Keratinocyte (primary cell): ENCODE measurements at regions not wholly inside any gene's neighbourhood (a gene's known extent, or its start where the extent isn't known, plus 50 kb on each side); places are given as distances from the start of the nearest gene placed in this dataset.

ENCODE experiments used
- DNase-seq: peaks from one replicate; pipeline ENCODE4 v3.0.0-alpha.2; 2011; ENCODE audit warnings: low read depth, missing footprints, low spot score
- FAIRE-seq: peaks from 2 replicates; lab custom pipeline; 2011; peaks lifted over from hg19 to GRCh38; lab: Jason Lieb, UNC
- H2AFZ ChIP-seq: 2 replicates; pipeline ENCODE4 v1.6.0; 2012; ENCODE audit warnings: low read length, control low read depth, inconsistent platforms; ENCODE audit not compliant: control insufficient read depth
- H3K27ac ChIP-seq: 2 replicates; pipeline ENCODE4 v1.5.1; 2011; ENCODE audit warnings: low read length; ENCODE audit not compliant: control insufficient read depth, insufficient read depth
- H3K27me3 ChIP-seq: 3 replicates; pipeline ENCODE4 v1.6.0; 2011; ENCODE audit warnings: low read length; ENCODE audit not compliant: control insufficient read depth, insufficient read depth; ENCODE audit errors: extremely low read depth
- H3K36me3 ChIP-seq, 2 experiments: 2 replicates in 1 of 2; 3 replicates in 1 of 2; pipeline ENCODE4 v1.5.1; 2011; ENCODE audit warnings: low read length in 2 of 2, mild to moderate bottlenecking in 1 of 2; ENCODE audit not compliant: control insufficient read depth in 2 of 2, insufficient read depth in 2 of 2; ENCODE audit errors: extremely low read depth in 1 of 2
- H3K4me1 ChIP-seq: 3 replicates; pipeline ENCODE4 v1.5.1; 2011; ENCODE audit warnings: low read length; ENCODE audit not compliant: control insufficient read depth, insufficient read depth; ENCODE audit errors: extremely low read depth
- H3K4me2 ChIP-seq: 3 replicates; pipeline ENCODE4 v1.6.0; 2011; ENCODE audit warnings: low read depth, low read length; ENCODE audit not compliant: control insufficient read depth, insufficient read depth; ENCODE audit errors: extremely low read depth
- H3K4me3 ChIP-seq, 3 experiments: fragments of 200-600 bp in 1 of 3; sonication (generic) in 1 of 3; 2 replicates in 2 of 3; 3 replicates in 1 of 3; pipeline ENCODE4 v1.5.1; 2011 to 2016; ENCODE audit warnings: low read length in 3 of 3, mild to moderate bottlenecking in 3 of 3, control low read depth in 2 of 3, inconsistent platforms in 1 of 3, low read depth in 1 of 3, mixed read lengths in 1 of 3, mixed run types in 1 of 3, moderate library complexity in 1 of 3; ENCODE audit not compliant: control insufficient read depth in 2 of 3, insufficient read depth in 2 of 3; ENCODE audit errors: extremely low read depth in 1 of 3
- H3K79me2 ChIP-seq: 2 replicates; pipeline ENCODE4 v1.6.0; 2012; ENCODE audit warnings: low read length; ENCODE audit not compliant: control insufficient read depth, insufficient read depth
- H3K9ac ChIP-seq: 3 replicates; pipeline ENCODE4 v1.6.0; 2011; ENCODE audit warnings: low read length; ENCODE audit not compliant: control insufficient read depth, insufficient read depth; ENCODE audit errors: extremely low read depth
- H3K9me1 ChIP-seq: 3 replicates; pipeline ENCODE4 v1.6.0; 2011; ENCODE audit warnings: low read length; ENCODE audit not compliant: control insufficient read depth, insufficient read depth; ENCODE audit errors: extremely low read depth
- H3K9me3 ChIP-seq: 2 replicates; pipeline ENCODE4 v1.5.1; 2012; ENCODE audit warnings: low read depth, low read length; ENCODE audit not compliant: control insufficient read depth
- H4K20me1 ChIP-seq: 3 replicates; pipeline ENCODE4 v1.6.0; 2011; ENCODE audit warnings: low read length; ENCODE audit not compliant: control insufficient read depth, insufficient read depth; ENCODE audit errors: extremely low read depth
- EZH2 ChIP-seq: IDR thresholded peaks from one replicate; pipeline ENCODE4 v1.6.1; 2012; ENCODE audit warnings: inconsistent platforms, mild to moderate bottlenecking, low read length, moderate library complexity
- dilution Hi-C: fragments of 300-500 bp; cut with MboI; formaldehyde crosslinking; loops from one replicate; pipeline ENCODE4 v1.7.0; 2020; ENCODE audit warnings: low sequenced_read_pairs; ENCODE audit not compliant: extremely low pct_ligation_motif_present
- TF ChIP-seq, protein P1 (sequence below), 3 experiments: IDR thresholded peaks in 1 of 3; conservative IDR thresholded peaks in 1 of 3; optimal IDR thresholded peaks in 1 of 3; 2 replicates in 2 of 3; 3 replicates in 1 of 3; pipeline versions ENCODE3 to v1.5.1; 2011; ENCODE audit warnings: low read length in 3 of 3, mild to moderate bottlenecking in 3 of 3, moderate library complexity in 2 of 3, control low read depth in 1 of 3, inconsistent platforms in 1 of 3; ENCODE audit not compliant: insufficient read depth in 2 of 3; ENCODE audit errors: extremely low read depth in 1 of 3

GRCh38 chr12:124514145-124514995 is 53.0 kb downstream of the NCOR2 start:
- DNase-seq (no peak), FAIRE-seq (no peak)
- peaks cover 12% of the 10 kb centered on the region for H3K9me1 ChIP-seq
- H3K79me2 ChIP-seq, result peaks cover 62% of the 10 kb centered on the region
- H3K4me2 ChIP-seq, result no peak overlapping the region
- no peak overlapping the region for H3K9ac ChIP-seq
- no peak for TF ChIP-seq EZH2
- TF ChIP-seq, protein P1, sequence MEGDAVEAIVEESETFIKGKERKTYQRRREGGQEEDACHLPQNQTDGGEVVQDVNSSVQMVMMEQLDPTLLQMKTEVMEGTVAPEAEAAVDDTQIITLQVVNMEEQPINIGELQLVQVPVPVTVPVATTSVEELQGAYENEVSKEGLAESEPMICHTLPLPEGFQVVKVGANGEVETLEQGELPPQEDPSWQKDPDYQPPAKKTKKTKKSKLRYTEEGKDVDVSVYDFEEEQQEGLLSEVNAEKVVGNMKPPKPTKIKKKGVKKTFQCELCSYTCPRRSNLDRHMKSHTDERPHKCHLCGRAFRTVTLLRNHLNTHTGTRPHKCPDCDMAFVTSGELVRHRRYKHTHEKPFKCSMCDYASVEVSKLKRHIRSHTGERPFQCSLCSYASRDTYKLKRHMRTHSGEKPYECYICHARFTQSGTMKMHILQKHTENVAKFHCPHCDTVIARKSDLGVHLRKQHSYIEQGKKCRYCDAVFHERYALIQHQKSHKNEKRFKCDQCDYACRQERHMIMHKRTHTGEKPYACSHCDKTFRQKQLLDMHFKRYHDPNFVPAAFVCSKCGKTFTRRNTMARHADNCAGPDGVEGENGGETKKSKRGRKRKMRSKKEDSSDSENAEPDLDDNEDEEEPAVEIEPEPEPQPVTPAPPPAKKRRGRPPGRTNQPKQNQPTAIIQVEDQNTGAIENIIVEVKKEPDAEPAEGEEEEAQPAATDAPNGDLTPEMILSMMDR (optimal IDR thresholded peaks at IDR 0.05 in 1 of 3, IDR thresholded peaks at IDR 0.05 in 1 of 3, conservative IDR thresholded peaks at IDR 0.05 in 1 of 3; ENCODE audit: extremely low read depth in 1 of 3, insufficient read depth in 2 of 3, low read length in 3 of 3), result no peak
- dilution Hi-C loops, result no loop called here
- H2AFZ ChIP-seq, result no peak overlapping the region
- H3K36me3 ChIP-seq, result peaks cover 0 to 10% of the 10 kb centered on the region in 2 experiments
- H3K9me3 ChIP-seq, result no peaks in the 10 kb centered on the region
- H3K4me1 ChIP-seq, result peaks cover 64% of the 10 kb centered on the region
- H3K27me3 ChIP-seq, result no peaks in the 10 kb centered on the region
- H3K4me3 ChIP-seq, result no peak overlapping the region
- peaks cover 16% of the 10 kb centered on the region for H4K20me1 ChIP-seq
- no peak overlapping the region for H3K27ac ChIP-seq

DNA sequence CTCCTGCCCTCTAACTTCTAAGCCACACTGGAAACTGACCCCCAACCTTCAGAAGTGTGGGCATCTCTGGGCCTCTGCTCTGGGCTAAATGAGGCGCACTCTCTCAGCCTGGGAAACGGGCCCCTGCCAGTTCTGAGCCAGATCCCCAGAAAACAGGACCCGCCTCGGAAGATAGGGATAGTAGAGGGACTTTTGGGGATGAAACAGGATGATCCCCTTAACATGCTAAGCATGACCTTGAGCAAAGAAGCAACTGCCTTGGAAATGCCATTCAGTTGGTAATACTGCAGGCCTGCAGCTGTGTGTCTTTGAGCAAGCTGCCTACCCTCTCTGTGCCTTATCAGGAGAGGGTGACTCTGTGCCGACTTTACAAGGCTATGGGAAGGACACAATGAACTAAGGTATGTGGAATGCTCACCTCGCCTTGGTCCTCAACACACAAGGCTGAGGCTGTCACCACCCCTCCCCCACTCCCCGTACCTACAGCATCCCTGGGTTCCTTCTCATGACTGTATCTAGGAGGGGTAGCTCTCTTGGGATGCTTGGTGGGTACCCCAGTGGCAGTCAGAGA is 54.0 kb downstream of the NCOR2 start:
- peak overlapping the region; percentile 85 for H3K4me2 ChIP-seq
- peaks cover 67% of the 10 kb centered on the region for H3K79me2 ChIP-seq
- H3K9me1 ChIP-seq, result peaks cover 12% of the 10 kb centered on the region
- peak overlapping the region; percentile 80 for H3K27ac ChIP-seq
- H2AFZ ChIP-seq, result no peak overlapping the region
- peak overlapping the region in 2 of 3 experiments; percentile 35 to 51 for H3K4me3 ChIP-seq
- no peak for FAIRE-seq
- DNase-seq, result no peak
- H3K9me3 ChIP-seq, result no peaks in the 10 kb centered on the region
- peak overlapping the region; percentile 71 for H3K9ac ChIP-seq
- peaks cover 16% of the 10 kb centered on the region for H4K20me1 ChIP-seq
- H3K27me3 ChIP-seq, result no peaks in the 10 kb centered on the region
- H3K36me3 ChIP-seq, result peaks cover 0 to 10% of the 10 kb centered on the region in 2 experiments
- dilution Hi-C loops, result no loop called here
- TF ChIP-seq, protein P1 (optimal IDR thresholded peaks at IDR 0.05 in 1 of 3, IDR thresholded peaks at IDR 0.05 in 1 of 3, conservative IDR thresholded peaks at IDR 0.05 in 1 of 3; ENCODE audit: extremely low read depth in 1 of 3, insufficient read depth in 2 of 3, low read length in 3 of 3), result no peak
- no peak for TF ChIP-seq EZH2
- H3K4me1 ChIP-seq, result peaks cover 66% of the 10 kb centered on the region
